Endothelial cell of umbilical vein (primary cell): ENCODE measurements at regions not wholly inside any gene's neighbourhood (a gene's known extent, or its start where the extent isn't known, plus 50 kb on each side); places are given as distances from the start of the nearest gene placed in this dataset.

Experiments
- CTCF ChIP-seq, 2 donors: IDR thresholded peaks; 1 replicate in 1 of 2; 2 replicates in 1 of 2; pipeline ENCODE4 v1.5.1; 2011; ENCODE audit warnings: low read length in 2 of 2, mild to moderate bottlenecking in 2 of 2, moderate library complexity in 2 of 2, control low read depth in 1 of 2, inconsistent platforms in 1 of 2, low read depth in 1 of 2; ENCODE audit not compliant: insufficient read depth in 1 of 2; ENCODE audit errors: extremely low read depth in 1 of 2
- EZH2 ChIP-seq: IDR thresholded peaks from 2 replicates; pipeline ENCODE4 v1.6.1; 2012; ENCODE audit warnings: borderline replicate concordance, low read depth, mild to moderate bottlenecking, moderate library complexity, low read length, inconsistent platforms; ENCODE audit not compliant: severe bottlenecking
- FOS ChIP-seq: IDR thresholded peaks from 2 replicates; pipeline ENCODE4 v1.6.1; 2011; ENCODE audit warnings: mild to moderate bottlenecking, low read length, moderate library complexity, borderline replicate concordance; ENCODE audit not compliant: insufficient read depth
- GATA2 ChIP-seq: IDR thresholded peaks from 2 replicates; pipeline ENCODE4 v1.7.0; 2011; ENCODE audit warnings: low read depth, mild to moderate bottlenecking, moderate library complexity, mixed read lengths, low read length; ENCODE audit not compliant: insufficient read length, insufficient read depth
- POLR2A ChIP-seq: IDR thresholded peaks from 2 replicates; pipeline ENCODE4 v1.6.1; 2012; ENCODE audit warnings: low read depth, mild to moderate bottlenecking, control low read depth, low read length
- POLR2AphosphoS5 ChIP-seq: IDR thresholded peaks from 2 replicates; pipeline ENCODE4 v1.6.1; 2012; ENCODE audit warnings: low read depth, mild to moderate bottlenecking, control low read depth, low read length, moderate library complexity; ENCODE audit not compliant: insufficient read depth

DNA sequence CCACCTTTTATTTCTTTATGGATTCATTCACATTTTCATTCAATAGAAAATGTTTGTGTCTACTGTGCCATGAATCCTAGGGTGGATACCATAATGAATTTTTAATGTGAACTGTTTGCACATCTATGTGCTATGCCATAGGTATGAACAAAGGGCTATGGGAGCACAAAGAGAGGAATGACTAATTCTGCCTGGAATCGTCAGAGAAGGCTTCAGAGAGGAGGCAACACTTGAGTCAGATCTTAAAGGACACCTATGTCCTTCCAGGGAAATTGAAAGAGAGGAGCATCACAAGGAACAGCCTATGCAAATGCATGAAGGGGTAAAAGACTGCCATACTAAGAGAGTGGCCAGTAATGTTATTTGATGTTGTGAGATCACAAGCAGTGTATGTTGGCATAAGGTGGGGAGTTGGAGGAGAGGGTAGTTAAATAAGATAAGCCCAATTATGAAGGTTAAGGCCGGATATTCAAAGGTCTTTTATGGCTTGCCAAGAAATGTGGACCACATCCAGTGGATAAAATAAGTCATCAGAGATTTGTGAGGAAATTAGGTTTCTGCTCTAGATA is 246.7 kb downstream of the GRIN2B start:
- TF ChIP-seq FOS: no peak
- TF ChIP-seq GATA2: no peak
- no peak for TF ChIP-seq EZH2
- no peak for TF ChIP-seq CTCF (IDR thresholded peaks at IDR 0.05; ENCODE audit: extremely low read depth in 1 of 2, insufficient read depth in 1 of 2, low read depth in 1 of 2, low read length in 2 of 2)
- no peak for TF ChIP-seq POLR2A
- TF ChIP-seq POLR2AphosphoS5: no peak
